ENCODE measurements at regions not wholly inside any gene's neighbourhood (a gene's known extent, or its start where the extent isn't known, plus 50 kb on each side); places are given as distances from the start of the nearest gene placed in this dataset.

DNA sequence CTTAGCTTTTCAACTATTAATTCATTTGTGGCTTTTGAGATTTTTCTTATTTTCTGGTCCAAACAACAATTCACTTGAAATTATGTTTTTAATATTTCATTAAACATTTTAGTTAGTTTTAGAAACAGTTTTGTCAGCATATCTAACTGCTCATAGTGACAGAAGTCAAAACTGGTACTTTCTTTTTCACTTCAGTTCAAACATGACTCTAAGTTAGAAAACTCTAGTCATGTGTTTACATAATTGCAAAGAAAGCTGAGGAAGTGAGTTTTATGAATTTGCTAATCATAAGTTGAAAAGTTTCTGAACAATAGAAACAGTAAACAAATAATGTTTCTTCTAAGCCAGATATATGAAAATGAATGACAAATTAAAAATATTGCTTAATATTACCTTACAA, 1931.0 kb downstream of the EFNA5 start:
- no peak for DNase-seq

DNA sequence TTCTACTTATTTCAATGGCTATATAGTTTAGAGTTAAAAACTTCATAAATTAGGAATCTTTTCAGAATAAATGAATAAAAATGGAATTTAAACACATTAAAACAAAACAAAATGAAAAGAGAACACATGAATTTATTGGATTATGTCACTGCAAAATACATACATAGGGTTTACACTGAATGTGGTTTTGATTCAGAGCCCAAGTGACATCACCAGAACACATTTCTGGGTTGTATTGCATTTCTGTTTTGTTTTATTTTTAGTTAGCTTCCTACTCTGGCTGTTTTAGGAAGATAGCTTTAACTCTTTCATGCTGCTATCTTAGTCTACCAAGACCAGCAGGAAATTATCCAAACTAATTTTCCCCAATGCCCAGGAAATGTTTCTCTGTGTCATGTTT, 1935.0 kb downstream of the EFNA5 start:
- DNase-seq: no peak

DNA sequence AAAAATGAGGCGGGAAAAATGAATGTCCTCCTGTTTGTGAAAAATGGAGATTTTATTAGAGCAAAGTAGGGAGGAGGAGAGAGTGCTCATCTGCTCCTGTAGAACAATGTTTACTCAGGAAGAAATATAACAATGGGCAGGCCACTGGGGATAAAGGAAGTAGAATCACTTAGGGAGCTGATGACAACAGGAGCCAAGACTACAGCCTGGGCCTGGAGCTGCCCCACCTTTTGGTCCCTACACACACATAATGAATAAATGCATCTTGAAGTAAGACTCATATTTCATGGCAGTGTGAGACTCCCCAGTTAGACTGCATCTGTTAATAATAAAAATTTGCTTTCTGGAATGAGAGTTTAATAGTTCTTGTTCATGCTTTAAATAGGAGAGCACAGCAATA, 1939.8 kb downstream of the EFNA5 start:
- DNase-seq: peak; percentile 16

DNA sequence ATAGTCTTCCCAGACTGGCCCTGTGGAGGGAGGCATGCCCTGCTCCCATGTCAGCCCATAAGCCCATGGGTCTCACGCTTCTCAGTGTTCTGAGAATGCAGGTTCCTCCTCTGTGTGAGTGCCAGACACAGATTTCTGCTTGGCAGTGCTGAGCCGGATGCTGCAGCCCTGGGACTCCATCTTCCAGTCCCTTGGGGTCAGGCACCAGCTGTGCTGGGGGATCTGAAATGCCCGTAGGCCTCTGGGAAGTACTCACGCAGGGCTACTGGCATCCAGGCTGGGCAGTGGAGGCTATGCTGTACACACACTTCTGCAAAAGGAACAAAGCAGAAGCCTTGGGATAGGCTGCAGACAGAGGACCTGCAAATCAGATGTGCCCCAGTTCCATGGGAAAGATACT, 1944.6 kb downstream of the EFNA5 start:
- no peak for DNase-seq

DNA sequence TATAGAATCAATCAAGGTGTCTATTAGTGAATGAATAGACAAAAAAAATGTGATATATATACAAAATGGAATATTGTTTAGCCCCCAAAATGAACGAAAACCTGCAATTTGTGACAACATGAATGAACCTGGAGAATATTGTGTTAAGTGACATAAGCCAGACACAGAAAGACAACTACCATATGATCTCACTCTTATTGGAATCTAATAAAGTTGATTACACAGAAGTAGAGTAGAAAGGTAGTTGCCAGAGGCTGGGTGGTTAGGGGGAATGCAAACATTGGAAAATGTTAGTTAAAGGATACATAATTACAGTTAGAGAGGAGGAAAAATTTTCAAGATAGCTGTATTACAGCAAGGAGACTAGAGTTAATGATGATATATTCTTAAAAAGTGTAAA, 1962.3 kb downstream of the EFNA5 start:
- DNase-seq: no peak

DNA sequence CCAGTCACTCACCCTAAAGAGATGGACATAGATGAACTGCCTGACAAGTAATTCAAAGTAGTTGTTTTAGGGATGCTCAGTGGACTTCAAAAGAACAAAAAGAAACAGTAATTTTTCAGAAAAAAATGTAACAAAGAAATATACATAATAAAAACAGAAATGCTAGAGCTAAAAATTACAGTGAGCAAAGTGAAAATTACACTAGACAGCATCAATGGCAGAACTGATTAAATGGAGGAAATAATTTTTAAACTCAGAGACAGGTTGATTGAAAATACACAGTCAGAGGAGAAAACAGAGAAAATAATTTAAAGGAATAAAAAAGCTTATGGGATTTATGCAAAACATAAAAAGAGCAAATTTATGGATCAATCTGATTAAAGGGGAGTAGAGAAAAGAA, 1968.4 kb downstream of the EFNA5 start:
- no peak for DNase-seq

DNA sequence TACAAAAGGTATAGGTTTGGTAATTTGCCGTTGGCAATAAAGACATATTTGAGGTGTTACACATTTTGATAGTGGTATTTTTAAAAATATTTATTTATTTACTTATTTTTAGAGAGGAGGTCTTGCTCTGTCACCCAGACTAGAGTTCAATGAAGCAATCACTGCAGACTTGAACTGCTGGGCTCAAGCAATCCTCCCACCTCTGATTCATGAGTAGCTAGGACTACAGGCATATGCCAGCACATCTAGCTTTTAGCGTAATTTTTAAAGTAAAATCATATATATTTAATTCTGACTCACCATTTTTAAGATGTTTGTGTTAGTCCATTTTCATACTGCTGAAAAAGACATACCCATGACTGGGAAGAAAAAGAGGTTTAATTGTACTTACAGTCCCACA, 1974.3 kb downstream of the EFNA5 start:
- no peak for DNase-seq

DNA sequence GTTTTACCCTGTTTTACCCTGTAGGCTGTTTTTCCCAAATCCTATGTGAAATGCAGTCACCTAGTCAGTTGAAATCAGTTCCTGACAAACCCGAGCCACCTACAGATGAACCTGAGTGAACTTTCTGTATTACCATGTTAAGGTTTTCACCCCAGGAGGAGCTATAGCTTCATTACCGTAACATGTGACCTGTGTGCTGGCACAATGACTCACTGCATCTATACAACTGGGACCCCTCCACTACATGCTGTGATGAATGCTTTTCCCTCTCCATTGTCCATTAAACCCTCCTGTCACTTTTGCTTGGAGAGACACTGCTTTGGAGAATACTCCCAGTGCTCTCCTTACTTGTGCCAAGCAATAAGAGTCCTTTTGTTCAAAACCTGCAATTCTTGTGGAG, 1974.8 kb downstream of the EFNA5 start:
- DNase-seq: peak; percentile 26

DNA sequence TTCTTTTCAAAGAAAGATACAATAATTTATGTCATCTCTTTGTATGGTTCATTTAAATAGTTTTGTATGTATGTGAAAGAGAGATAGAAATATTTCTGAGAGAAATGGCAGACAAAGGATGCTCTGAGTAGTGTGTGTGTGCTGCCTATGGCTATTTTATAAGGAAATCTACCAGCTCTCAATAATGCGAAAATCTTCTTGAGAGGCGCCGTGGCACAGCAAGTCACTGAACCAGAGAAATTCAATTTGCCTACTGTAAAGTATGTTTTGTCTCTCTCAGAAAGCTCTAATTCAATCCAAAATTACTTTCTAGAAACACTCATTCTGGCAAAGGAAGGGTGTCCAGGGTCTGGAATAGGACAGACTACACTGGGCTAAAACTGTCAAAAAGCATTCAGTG, 1981.1 kb downstream of the EFNA5 start:
- no peak for DNase-seq

DNA sequence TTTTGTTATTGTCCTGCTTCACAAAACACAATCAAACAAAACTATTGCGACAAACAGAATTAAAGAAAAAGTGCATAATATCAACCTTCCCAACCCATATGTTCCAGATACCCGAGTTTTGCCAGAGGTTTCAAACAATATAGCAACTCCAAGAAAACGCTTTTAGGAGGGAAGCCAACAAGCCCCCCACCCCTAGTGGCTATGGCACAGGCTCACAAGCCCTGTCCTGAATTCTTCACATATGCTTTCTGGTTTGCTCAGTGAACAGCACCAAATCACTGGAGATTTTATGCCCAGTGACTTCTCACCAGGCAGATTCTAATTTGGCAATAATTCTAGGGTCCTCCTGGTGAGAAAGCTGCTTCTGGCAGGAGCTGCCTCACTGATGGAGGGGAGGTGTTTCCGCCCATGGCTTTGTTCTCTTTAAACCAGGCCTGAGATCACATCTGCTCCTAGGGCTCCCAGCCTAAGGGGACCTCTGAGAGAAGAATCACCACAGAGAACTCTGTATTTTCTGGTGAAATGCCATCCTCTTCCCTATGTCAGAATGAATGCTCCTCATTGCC, 1982.4 kb downstream of the EFNA5 start:
- DNase-seq: peak; percentile 47

DNA sequence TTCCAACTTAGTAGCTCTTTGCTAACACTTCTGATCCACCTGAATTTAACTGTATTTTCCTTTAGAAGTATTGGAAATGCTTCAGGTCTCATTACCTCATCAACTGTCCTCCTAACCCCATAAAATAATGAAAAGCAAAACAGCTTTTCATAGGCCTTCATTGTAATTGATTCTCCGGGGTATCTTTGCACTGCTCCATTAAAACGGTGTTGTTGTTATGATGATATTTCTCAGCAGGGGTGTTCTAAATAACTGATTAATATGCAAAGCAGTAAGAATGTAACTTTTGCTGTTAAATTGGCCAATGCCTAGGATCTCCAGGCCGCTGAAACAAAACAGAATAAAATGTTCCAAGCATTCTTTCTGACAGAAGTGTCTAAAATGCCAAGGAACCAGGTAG, 1983.2 kb downstream of the EFNA5 start:
- DNase-seq: no peak

DNA sequence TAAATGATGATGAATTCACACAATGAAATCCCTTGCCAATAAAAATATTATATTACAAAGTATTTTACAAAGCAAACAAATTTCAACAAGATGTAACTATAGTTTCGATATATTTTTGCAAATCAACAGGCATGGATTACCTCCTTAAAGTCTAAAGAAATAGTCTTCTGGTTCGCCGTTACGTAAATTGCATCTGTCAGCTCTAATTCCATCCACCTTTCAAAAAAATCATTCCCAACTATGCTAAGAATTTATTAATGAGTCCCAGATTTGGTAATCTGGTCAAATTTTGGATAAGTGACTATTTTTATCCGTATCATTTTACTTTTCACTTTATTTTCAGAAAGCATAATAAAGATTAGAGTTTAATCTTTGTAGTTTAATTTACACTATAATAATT, 1984.9 kb downstream of the EFNA5 start:
- DNase-seq: no peak

DNA sequence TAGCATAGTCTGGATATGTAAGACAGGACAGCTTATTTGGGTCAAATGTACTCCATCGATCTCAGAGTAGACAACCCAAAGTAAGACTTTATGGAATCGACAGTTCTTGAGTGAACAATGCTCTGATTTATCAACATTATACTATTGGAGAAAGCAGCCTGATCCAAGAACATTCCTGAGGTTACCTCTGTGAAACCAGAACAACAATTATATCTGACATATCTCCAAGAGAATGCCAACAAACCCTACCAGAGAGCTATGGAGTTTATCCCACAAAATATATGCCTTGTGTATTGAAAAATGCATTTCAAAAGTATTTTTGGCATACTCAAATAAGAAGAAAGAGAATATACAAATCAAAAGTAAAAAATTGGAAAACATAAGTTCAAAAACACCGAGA, 1985.9 kb downstream of the EFNA5 start:
- DNase-seq: no peak

DNA sequence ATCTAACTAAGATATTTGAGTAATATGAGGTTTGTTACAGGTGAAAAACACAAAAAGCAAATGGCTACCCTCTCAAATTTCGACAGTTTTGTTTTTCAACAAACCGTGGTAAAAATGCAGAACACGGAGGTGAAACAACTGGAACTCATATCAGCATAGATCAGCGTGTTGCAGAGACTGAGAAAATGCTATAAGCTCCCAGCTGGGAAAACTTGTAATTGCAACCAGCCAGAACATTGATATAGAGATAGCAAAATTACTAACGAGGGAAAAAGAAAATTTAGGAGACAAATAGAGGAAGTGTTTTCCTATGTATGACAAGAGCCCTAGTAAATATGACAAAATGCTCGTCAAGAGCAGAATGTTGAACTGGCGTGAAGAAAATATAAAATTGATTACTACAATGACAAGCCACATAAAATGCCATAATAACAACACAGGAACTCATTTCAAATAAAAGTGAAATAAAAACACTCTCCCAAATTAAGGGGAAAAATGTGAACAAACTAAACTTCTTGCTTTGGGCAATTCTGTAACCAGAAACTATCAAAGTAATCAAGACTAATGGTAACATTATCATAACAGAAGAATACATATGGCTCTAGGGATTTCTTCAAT, 1989.8 kb downstream of the EFNA5 start:
- no peak for DNase-seq

DNA sequence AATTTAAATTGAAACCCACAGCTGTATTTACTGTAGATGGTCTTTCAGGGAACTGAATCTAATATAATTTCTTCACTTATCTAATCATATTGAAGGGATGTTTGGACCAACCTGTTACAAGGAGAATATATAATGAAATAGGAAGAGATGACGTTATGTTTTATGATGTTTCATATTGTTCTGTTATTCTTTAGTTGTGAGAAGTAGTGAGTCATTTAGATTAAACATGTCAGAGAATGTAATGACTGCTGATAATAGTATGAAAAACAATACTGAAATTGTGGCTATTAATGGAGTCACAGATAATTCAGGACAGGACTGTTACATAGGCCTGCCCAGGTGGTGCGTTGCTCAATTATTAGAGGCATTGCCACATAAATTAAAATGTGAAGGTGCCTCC, 1993.4 kb downstream of the EFNA5 start:
- DNase-seq: no peak

DNA sequence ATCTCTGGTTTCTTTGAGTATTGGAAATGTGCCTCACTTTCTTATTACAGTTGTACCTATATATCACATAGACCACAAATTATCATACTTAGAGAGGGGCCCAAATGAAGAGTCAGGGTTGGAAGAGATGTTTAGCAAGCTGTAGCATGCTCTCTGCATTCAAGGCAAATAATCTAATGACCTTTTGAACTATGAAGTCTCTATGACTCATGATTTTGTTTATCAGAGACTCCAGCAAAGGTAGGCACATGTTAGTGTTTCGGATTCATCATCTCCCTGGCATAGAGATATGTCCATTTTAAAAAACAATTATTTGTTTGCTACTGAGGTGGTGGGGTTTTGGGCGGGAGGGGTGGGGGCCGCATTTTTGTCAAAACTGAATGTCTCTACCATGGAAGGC, 2000.1 kb downstream of the EFNA5 start:
- no peak for DNase-seq

DNA sequence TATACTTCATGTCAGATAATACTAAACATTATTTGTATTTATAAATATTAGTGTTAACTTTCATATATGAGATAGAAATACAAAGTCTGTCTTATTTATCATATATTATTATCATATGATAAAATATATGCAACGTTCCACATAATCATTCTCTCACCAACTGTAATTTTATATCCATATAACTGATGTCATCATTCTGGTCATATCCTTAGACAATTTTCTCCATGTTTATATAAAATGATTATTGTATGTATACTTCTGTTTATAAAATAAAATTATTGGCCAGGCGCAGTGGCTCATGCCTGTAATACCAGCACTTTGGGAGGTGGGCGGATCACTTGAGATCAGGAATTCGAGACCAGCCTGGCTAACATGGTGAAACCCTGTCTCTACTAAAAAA, 2007.1 kb downstream of the EFNA5 start:
- DNase-seq: no peak

DNA sequence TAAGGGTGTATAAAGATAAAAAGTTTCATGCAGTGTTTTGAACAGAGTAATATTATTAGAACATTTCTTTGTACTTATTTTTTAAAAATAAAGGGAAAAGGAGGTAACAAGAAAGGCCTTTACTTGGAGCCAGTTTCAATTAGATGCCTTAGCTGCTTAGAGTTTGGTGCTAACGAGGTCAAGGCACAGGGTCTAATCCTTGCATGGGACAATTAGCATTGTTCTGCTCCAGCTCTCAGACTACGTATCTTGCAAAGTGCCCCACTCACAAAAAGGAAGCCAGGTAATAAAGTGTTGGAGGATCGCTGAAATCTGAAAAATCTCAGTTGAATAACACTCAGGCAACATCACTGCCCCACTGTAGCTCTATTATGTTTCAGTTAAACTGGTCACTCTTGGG, 2011.3 kb downstream of the EFNA5 start:
- DNase-seq: no peak

DNA sequence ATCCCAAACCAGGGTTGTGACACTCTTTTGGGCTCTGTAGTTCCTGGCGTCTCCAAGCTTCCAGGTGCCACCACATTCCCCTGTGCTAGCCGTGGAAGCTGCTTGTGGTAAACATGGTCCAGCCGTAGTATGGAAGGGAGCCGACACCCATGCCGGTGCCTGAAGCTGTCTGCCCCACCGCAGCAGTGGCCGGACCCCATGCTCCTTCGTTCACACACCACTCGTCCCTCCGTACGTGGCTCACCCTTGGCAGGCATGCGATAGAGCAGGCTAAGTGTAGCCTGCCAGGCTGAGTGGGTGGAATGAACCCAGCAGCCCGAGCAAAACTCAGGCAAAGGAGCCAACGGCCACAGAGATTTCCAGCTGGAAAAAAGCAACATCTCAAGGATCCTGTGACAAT, 2030.4 kb downstream of the EFNA5 start:
- DNase-seq: no peak

DNA sequence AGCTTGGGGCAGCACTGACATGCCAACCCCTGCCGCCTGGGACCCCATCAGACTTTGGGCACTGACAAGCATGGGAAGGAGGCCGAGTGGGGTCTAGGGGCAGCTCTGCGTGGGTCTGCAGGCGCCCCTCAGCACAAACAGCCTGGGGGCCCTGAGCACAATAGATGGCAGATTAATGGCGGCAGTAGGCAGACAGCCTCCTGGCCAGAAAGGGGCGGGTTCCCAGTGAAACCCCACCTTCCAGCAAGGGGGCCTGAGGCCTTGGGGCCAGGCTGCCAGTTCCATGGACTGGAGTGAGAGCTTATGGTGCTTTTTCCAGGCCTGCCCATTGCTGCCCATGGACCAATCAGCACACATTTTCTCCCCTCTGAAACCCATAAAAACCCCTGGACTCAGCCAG, 2031.2 kb downstream of the EFNA5 start:
- DNase-seq: no peak

DNA sequence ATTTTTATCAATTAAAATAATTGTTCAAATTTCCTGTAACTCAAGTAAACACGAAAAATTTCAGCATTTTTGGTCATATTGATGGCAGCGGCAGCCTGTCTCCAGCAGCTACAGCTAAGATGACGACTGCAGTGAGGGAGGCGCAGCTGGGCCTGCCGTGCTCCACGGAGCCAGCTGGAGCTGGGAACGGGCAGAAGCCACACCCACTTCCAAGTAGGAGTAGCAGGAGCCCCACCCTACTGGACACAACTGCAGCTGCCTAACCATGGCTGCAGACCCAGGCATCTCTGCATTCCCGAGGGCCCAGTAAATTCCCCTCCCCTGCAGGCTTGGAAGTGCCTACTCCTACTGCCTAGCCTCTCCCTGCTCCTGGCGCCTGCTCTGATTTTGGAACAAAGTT, 2031.7 kb downstream of the EFNA5 start:
- DNase-seq: no peak

DNA sequence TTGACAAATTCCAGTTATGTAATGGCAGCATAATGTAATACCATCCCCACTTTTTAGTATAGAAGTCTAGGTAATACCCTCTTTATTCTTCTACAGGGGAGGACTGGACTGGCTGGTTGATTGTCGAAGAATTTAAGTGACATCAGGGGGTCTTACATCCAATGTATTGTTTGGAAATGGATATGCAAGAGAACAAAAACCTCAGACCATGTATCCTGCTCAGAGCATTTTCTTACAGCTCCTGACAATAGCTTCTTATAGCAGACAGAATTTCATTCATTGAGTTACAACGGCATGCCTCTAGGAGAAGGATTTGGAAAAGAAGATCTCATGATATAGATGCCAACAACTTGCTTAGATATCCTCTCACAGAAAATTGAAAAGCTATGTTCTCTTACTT, 2032.3 kb downstream of the EFNA5 start:
- DNase-seq: no peak

DNA sequence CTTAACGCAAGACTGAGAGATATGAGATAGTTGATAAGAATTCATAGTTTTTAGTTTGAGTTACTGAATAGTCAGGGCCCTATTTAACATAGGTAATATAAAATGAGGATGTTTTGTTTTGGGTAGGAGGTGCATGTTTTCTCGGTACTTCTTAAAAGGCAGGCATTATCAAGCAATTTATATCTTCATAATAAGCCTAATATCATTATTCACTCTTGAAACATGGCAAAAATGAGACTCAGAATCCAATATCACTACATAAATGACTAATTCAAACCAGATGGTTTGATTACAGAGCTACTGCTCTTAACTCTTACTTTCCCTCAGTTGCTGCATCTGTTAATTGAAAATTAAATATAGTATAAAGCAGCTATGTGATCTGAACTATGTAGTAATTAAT, 2038.7 kb downstream of the EFNA5 start:
- no peak for DNase-seq

DNA sequence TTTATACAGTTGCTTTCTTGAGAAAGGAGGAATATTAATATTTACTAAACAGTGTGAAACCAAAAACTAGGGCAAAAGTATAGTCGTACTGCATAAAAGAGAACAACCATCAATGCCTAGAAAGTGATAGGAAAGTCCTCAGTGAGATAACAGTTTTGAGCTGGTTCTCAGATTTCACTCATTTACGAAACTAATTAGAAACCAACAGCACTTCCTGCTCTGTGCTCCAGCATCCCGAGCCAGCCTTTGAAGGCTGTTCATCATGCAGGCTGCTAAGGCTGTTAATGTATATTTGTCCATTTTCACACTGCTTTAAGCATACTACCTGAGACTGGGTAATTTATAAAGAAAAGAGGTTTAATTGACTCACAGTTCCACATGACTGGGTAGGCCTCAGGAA, 2039.9 kb downstream of the EFNA5 start:
- no peak for DNase-seq

DNA sequence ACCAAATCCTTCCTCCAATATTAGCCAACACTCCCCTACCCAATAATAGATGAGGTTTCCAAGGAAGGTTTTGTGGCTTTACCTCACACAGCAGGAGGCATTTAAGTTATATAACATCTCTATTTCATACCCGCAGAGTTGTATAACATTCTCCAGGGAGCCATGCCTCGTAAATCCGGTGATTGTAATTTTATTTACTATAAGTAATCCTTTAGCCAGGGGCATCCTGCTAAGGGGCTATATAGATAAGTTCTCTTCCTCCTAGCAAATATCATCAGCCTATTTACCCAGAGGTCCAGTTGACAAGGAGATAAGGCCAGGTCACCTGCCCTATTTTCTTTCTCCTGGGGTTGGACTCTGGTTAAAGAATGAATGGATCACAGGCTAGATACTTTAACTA, 2051.0 kb downstream of the EFNA5 start:
- DNase-seq: no peak
